ENCODE measurements at regions not wholly inside any gene's neighbourhood (a gene's known extent, or its start where the extent isn't known, plus 50 kb on each side); places are given as distances from the start of the nearest gene placed in this dataset.

DNA sequence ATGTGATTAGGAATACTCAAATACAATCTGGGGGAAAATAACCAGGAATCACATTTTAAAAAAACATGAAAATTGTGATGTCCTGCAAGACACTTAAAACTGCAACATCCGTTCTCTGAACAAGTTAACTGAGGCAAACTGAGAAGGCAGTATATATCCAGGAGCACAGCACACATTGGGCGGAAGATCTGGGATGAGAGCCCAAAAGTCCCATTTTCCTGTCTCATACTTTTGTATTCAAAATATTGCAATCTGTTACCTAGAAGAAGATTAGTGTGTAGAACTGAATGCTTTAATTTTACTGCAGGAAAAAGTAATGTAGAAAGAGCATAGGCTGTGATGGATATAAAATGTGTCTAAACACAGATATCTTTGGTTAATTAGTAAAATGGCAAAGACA lies 276.8 kb upstream of the FANCL start:
- TF ChIP-seq, protein P1, sequence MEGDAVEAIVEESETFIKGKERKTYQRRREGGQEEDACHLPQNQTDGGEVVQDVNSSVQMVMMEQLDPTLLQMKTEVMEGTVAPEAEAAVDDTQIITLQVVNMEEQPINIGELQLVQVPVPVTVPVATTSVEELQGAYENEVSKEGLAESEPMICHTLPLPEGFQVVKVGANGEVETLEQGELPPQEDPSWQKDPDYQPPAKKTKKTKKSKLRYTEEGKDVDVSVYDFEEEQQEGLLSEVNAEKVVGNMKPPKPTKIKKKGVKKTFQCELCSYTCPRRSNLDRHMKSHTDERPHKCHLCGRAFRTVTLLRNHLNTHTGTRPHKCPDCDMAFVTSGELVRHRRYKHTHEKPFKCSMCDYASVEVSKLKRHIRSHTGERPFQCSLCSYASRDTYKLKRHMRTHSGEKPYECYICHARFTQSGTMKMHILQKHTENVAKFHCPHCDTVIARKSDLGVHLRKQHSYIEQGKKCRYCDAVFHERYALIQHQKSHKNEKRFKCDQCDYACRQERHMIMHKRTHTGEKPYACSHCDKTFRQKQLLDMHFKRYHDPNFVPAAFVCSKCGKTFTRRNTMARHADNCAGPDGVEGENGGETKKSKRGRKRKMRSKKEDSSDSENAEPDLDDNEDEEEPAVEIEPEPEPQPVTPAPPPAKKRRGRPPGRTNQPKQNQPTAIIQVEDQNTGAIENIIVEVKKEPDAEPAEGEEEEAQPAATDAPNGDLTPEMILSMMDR (IDR thresholded peaks at IDR 0.05; ENCODE audit: low read length), result no peak
- TF ChIP-seq EZH2phosphoT487 (IDR thresholded peaks at IDR 0.05; ENCODE audit: low read length) (no peak), EZH2 (optimal IDR thresholded peaks at IDR 0.05; ENCODE audit: low read depth, low read length) (no peak)

Data from MM.1S (cell line).